SU-DHL-6 (cell line): ENCODE measurements at regions not wholly inside any gene's neighbourhood (a gene's known extent, or its start where the extent isn't known, plus 50 kb on each side); places are given as distances from the start of the nearest gene placed in this dataset.

Experiments used
- EZH2phosphoT487 ChIP-seq: fragments of 200-600 bp; sonication (generic), shearing (Covaris generic); conservative IDR thresholded peaks from 2 replicates; pipeline ENCODE4 v1.6.1; 2018; ENCODE audit warnings: mild to moderate bottlenecking, antibody characterized with exemption, low read length, moderate library complexity, mixed read lengths
- TF ChIP-seq, protein P1 (sequence below): fragments of 200-600 bp; sonication (generic); IDR thresholded peaks from one replicate; pipeline ENCODE4 v1.5.1; 2017; ENCODE audit warnings: antibody characterized with exemption, mild to moderate bottlenecking, low read length, moderate library complexity; ENCODE audit not compliant: insufficient read depth, poor library complexity, severe bottlenecking

DNA sequence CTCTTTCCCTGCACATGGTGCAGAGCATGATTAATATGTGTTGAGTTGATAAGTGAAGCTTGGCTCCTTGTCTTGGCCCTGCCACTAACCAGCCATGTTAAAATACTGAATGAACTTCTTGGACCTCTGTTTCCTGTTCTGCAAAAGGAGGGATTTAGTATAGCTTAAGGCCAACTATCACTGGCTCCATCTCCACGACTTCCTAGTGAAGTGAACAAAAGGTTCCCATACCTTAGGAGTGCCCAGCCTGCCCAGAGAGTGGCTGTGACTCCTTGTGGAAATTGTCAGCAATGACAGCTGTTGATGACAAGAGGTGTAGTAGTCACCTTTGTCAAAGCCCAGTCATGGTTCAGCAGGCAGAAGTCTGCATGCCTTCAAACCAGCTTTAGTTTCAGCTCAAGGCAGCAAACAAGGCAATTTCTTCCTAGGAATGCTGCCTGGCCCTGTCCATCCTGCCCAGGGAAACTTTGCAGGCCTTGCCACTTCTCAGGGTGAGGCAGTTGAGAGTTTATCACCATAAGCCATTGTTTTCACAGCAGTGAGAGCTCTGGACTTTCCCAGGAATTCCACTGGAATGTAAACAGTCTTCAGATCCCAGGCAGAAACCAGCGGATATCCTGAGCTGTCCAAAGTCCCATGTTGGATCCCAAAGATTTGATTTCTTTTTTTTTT is 169.7 kb upstream of the TNFAIP3 start:
- TF ChIP-seq, protein P1, sequence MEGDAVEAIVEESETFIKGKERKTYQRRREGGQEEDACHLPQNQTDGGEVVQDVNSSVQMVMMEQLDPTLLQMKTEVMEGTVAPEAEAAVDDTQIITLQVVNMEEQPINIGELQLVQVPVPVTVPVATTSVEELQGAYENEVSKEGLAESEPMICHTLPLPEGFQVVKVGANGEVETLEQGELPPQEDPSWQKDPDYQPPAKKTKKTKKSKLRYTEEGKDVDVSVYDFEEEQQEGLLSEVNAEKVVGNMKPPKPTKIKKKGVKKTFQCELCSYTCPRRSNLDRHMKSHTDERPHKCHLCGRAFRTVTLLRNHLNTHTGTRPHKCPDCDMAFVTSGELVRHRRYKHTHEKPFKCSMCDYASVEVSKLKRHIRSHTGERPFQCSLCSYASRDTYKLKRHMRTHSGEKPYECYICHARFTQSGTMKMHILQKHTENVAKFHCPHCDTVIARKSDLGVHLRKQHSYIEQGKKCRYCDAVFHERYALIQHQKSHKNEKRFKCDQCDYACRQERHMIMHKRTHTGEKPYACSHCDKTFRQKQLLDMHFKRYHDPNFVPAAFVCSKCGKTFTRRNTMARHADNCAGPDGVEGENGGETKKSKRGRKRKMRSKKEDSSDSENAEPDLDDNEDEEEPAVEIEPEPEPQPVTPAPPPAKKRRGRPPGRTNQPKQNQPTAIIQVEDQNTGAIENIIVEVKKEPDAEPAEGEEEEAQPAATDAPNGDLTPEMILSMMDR: no peak
- no peak for TF ChIP-seq EZH2phosphoT487
